ENCODE measurements at regions not wholly inside any gene's neighbourhood (a gene's known extent, or its start where the extent isn't known, plus 50 kb on each side); places are given as distances from the start of the nearest gene placed in this dataset.

- TF ChIP-seq, protein P1, sequence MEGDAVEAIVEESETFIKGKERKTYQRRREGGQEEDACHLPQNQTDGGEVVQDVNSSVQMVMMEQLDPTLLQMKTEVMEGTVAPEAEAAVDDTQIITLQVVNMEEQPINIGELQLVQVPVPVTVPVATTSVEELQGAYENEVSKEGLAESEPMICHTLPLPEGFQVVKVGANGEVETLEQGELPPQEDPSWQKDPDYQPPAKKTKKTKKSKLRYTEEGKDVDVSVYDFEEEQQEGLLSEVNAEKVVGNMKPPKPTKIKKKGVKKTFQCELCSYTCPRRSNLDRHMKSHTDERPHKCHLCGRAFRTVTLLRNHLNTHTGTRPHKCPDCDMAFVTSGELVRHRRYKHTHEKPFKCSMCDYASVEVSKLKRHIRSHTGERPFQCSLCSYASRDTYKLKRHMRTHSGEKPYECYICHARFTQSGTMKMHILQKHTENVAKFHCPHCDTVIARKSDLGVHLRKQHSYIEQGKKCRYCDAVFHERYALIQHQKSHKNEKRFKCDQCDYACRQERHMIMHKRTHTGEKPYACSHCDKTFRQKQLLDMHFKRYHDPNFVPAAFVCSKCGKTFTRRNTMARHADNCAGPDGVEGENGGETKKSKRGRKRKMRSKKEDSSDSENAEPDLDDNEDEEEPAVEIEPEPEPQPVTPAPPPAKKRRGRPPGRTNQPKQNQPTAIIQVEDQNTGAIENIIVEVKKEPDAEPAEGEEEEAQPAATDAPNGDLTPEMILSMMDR (IDR thresholded peaks at IDR 0.05; ENCODE audit: control insufficient read depth, insufficient read depth, low read depth, low read length, missing control alignments): no peak
- no peak overlapping the region for H3K4me3 ChIP-seq (ENCODE audit: control insufficient read depth, low read depth, low read length)
- DNase-seq (ENCODE audit: low read depth): no peak
Measured at GRCh38 chr2:57461624-57462023, 585.0 kb upstream of the VRK2 start.

GRCh38 chr2:57465067-57465466 is 581.5 kb upstream of the VRK2 start:
- TF ChIP-seq, protein P1 (IDR thresholded peaks at IDR 0.05; ENCODE audit: control insufficient read depth, insufficient read depth, low read depth, low read length, missing control alignments): no peak
- no peak overlapping the region for H3K4me3 ChIP-seq (ENCODE audit: control insufficient read depth, low read depth, low read length)

DNA sequence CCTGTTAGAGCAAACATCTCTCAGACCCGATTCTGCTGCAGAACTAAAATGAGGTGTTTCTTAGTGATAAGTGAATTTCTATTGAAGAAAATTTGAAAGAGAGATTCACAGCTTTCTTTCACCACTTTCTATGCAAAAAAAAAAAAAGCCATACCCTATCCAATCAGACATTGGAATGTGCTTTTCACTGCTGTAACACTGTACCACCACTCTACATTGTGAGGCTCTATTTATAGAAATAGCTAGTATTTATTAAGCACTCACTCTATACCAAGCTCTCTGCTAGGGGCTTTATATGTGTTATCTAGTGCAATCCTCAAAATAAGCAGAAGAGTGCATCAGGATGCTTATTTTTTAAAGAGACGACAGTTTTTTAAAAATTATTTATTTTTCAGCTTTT is 580.6 kb upstream of the VRK2 start:
- DNase-seq (ENCODE audit: low read depth): no peak
- TF ChIP-seq, protein P1 (IDR thresholded peaks at IDR 0.05; ENCODE audit: control insufficient read depth, insufficient read depth, low read depth, low read length, missing control alignments): no peak
- H3K4me3 ChIP-seq (ENCODE audit: control insufficient read depth, low read depth, low read length): no peak overlapping the region

More at GRCh38 chr2:57465067-57465466, 581.5 kb upstream of the VRK2 start:
- no peak for DNase-seq (ENCODE audit: low read depth)

- DNase-seq (ENCODE audit: low read depth): no peak
- no peak overlapping the region for H3K4me3 ChIP-seq (ENCODE audit: control insufficient read depth, low read depth, low read length)
- TF ChIP-seq, protein P1 (IDR thresholded peaks at IDR 0.05; ENCODE audit: control insufficient read depth, insufficient read depth, low read depth, low read length, missing control alignments): no peak
Measured at GRCh38 chr2:57475391-57475790, 571.2 kb upstream of the VRK2 start.

- TF ChIP-seq, protein P1 (IDR thresholded peaks at IDR 0.05; ENCODE audit: control insufficient read depth, insufficient read depth, low read depth, low read length, missing control alignments): no peak
- H3K4me3 ChIP-seq (ENCODE audit: control insufficient read depth, low read depth, low read length): no peak overlapping the region
- no peak for DNase-seq (ENCODE audit: low read depth)
Measured at GRCh38 chr2:57479981-57480380, 566.6 kb upstream of the VRK2 start.

GRCh38 chr2:57488061-57488460 is 558.5 kb upstream of the VRK2 start:
- DNase-seq (ENCODE audit: low read depth): no peak
- TF ChIP-seq, protein P1 (IDR thresholded peaks at IDR 0.05; ENCODE audit: control insufficient read depth, insufficient read depth, low read depth, low read length, missing control alignments): no peak
- no peak overlapping the region for H3K4me3 ChIP-seq (ENCODE audit: control insufficient read depth, low read depth, low read length)

- TF ChIP-seq, protein P1 (IDR thresholded peaks at IDR 0.05; ENCODE audit: control insufficient read depth, insufficient read depth, low read depth, low read length, missing control alignments): no peak
- no peak overlapping the region for H3K4me3 ChIP-seq (ENCODE audit: control insufficient read depth, low read depth, low read length)
- no peak for DNase-seq (ENCODE audit: low read depth)
Measured at GRCh38 chr2:57490741-57491140, 555.9 kb upstream of the VRK2 start.

All from AG09309 (cell line).